ENCODE measurements at regions not wholly inside any gene's neighbourhood (a gene's known extent, or its start where the extent isn't known, plus 50 kb on each side); places are given as distances from the start of the nearest gene placed in this dataset.

DNA sequence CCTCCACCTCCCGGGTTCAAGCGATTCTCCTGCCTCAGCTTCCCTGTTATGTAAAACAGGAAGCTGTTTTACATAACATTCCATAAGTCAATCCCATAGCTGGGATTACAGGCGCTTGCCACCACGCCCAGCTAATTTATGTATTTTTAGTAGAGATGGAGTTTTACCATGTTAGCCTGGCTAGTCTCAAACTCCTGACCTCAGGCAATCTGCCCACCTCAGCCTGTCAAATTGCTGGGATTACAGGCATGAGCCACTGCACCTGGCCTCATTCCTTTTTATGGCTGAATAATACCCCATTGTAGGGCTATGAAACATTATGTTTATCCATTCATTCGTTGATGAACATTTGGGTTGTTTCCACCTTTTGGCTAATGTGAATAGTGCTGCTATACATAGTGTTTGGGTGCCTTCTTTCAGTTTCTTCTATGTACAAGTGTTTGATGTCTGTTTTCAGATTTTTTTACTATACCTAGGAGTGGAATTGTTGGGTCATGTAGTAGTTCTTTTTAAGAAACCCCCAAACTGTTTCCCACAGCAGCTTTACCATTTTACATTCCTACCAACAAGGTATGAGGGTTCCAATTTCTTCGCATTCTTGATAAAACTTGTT lies 138.7 kb upstream of the COL21A1 start:
- Mint-ChIP-seq H3K4me1 (peaks cover 5% of the 10 kb centered on the region), H3K9me3 (peaks cover 2% of the 10 kb centered on the region; the same call in 1 of the 3 replicates), H3K27ac (no peak overlapping the region; the same call in 1 of the 2 replicates), H3K4me3 (no peak overlapping the region), H3K36me3 (ENCODE audit: low read depth) (no peaks in the 10 kb centered on the region), H3K27me3 (ENCODE audit: insufficient read depth, low read depth, poor library complexity) (peaks cover 3% of the 10 kb centered on the region)
- TF ChIP-seq CREB1 (CRISPR knock-in tag; IDR thresholded peaks at IDR 0.05; ENCODE audit: low read depth) (no peak), EZH2 (IDR thresholded peaks at IDR 0.05; ENCODE audit: low read depth, unreplicated experiment) (no peak), POLR2AphosphoS5 (IDR thresholded peaks at IDR 0.05; ENCODE audit: low read depth) (no peak), ZNF331 (CRISPR knock-in tag; IDR thresholded peaks at IDR 0.05; ENCODE audit: low read depth) (no peak), STAT1 (IDR thresholded peaks at IDR 0.05; ENCODE audit: unreplicated experiment) (no peak), NANOG (IDR thresholded peaks at IDR 0.05; ENCODE audit: borderline replicate concordance) (no peak), ZNF114 (CRISPR knock-in tag; IDR thresholded peaks at IDR 0.05) (no peak), EZH2phosphoT487 (IDR thresholded peaks at IDR 0.05; ENCODE audit: unreplicated experiment) (no peak), JUNB (IDR thresholded peaks at IDR 0.05; ENCODE audit: unreplicated experiment) (no peak)
- TF ChIP-seq, protein P1, sequence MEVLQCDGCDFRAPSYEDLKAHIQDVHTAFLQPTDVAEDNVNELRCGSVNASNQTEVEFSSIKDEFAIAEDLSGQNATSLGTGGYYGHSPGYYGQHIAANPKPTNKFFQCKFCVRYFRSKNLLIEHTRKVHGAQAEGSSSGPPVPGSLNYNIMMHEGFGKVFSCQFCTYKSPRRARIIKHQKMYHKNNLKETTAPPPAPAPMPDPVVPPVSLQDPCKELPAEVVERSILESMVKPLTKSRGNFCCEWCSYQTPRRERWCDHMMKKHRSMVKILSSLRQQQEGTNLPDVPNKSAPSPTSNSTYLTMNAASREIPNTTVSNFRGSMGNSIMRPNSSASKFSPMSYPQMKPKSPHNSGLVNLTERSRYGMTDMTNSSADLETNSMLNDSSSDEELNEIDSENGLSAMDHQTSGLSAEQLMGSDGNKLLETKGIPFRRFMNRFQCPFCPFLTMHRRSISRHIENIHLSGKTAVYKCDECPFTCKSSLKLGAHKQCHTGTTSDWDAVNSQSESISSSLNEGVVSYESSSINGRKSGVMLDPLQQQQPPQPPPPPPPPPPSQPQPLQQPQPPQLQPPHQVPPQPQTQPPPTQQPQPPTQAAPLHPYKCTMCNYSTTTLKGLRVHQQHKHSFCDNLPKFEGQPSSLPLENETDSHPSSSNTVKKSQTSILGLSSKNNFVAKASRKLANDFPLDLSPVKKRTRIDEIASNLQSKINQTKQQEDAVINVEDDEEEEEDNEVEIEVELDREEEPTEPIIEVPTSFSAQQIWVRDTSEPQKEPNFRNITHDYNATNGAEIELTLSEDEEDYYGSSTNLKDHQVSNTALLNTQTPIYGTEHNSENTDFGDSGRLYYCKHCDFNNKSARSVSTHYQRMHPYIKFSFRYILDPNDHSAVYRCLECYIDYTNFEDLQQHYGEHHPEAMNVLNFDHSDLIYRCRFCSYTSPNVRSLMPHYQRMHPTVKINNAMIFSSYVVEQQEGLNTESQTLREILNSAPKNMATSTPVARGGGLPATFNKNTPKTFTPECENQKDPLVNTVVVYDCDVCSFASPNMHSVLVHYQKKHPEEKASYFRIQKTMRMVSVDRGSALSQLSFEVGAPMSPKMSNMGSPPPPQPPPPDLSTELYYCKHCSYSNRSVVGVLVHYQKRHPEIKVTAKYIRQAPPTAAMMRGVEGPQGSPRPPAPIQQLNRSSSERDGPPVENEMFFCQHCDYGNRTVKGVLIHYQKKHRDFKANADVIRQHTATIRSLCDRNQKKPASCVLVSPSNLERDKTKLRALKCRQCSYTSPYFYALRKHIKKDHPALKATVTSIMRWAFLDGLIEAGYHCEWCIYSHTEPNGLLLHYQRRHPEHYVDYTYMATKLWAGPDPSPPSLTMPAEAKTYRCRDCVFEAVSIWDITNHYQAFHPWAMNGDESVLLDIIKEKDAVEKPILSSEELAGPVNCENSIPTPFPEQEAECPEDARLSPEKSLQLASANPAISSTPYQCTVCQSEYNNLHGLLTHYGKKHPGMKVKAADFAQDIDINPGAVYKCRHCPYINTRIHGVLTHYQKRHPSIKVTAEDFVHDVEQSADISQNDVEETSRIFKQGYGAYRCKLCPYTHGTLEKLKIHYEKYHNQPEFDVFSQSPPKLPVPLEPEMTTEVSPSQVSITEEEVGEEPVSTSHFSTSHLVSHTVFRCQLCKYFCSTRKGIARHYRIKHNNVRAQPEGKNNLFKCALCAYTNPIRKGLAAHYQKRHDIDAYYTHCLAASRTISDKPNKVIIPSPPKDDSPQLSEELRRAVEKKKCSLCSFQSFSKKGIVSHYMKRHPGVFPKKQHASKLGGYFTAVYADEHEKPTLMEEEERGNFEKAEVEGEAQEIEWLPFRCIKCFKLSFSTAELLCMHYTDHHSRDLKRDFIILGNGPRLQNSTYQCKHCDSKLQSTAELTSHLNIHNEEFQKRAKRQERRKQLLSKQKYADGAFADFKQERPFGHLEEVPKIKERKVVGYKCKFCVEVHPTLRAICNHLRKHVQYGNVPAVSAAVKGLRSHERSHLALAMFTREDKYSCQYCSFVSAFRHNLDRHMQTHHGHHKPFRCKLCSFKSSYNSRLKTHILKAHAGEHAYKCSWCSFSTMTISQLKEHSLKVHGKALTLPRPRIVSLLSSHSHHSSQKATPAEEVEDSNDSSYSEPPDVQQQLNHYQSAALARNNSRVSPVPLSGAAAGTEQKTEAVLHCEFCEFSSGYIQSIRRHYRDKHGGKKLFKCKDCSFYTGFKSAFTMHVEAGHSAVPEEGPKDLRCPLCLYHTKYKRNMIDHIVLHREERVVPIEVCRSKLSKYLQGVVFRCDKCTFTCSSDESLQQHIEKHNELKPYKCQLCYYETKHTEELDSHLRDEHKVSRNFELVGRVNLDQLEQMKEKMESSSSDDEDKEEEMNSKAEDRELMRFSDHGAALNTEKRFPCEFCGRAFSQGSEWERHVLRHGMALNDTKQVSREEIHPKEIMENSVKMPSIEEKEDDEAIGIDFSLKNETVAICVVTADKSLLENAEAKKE (CRISPR knock-in tag; IDR thresholded peaks at IDR 0.05), result no peak
- TF ChIP-seq, protein P2, sequence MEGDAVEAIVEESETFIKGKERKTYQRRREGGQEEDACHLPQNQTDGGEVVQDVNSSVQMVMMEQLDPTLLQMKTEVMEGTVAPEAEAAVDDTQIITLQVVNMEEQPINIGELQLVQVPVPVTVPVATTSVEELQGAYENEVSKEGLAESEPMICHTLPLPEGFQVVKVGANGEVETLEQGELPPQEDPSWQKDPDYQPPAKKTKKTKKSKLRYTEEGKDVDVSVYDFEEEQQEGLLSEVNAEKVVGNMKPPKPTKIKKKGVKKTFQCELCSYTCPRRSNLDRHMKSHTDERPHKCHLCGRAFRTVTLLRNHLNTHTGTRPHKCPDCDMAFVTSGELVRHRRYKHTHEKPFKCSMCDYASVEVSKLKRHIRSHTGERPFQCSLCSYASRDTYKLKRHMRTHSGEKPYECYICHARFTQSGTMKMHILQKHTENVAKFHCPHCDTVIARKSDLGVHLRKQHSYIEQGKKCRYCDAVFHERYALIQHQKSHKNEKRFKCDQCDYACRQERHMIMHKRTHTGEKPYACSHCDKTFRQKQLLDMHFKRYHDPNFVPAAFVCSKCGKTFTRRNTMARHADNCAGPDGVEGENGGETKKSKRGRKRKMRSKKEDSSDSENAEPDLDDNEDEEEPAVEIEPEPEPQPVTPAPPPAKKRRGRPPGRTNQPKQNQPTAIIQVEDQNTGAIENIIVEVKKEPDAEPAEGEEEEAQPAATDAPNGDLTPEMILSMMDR (conservative IDR thresholded peaks at IDR 0.05; ENCODE audit: low read depth in 2 of 2), result no peak
- TF ChIP-seq, protein P3, sequence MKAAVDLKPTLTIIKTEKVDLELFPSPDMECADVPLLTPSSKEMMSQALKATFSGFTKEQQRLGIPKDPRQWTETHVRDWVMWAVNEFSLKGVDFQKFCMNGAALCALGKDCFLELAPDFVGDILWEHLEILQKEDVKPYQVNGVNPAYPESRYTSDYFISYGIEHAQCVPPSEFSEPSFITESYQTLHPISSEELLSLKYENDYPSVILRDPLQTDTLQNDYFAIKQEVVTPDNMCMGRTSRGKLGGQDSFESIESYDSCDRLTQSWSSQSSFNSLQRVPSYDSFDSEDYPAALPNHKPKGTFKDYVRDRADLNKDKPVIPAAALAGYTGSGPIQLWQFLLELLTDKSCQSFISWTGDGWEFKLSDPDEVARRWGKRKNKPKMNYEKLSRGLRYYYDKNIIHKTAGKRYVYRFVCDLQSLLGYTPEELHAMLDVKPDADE (IDR thresholded peaks at IDR 0.05), result no peak
- TF ChIP-seq, protein P4, sequence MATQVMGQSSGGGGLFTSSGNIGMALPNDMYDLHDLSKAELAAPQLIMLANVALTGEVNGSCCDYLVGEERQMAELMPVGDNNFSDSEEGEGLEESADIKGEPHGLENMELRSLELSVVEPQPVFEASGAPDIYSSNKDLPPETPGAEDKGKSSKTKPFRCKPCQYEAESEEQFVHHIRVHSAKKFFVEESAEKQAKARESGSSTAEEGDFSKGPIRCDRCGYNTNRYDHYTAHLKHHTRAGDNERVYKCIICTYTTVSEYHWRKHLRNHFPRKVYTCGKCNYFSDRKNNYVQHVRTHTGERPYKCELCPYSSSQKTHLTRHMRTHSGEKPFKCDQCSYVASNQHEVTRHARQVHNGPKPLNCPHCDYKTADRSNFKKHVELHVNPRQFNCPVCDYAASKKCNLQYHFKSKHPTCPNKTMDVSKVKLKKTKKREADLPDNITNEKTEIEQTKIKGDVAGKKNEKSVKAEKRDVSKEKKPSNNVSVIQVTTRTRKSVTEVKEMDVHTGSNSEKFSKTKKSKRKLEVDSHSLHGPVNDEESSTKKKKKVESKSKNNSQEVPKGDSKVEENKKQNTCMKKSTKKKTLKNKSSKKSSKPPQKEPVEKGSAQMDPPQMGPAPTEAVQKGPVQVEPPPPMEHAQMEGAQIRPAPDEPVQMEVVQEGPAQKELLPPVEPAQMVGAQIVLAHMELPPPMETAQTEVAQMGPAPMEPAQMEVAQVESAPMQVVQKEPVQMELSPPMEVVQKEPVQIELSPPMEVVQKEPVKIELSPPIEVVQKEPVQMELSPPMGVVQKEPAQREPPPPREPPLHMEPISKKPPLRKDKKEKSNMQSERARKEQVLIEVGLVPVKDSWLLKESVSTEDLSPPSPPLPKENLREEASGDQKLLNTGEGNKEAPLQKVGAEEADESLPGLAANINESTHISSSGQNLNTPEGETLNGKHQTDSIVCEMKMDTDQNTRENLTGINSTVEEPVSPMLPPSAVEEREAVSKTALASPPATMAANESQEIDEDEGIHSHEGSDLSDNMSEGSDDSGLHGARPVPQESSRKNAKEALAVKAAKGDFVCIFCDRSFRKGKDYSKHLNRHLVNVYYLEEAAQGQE (IDR thresholded peaks at IDR 0.05; ENCODE audit: unreplicated experiment), result no peak
- Histone ChIP-seq H3F3A (replicated peaks; ENCODE audit: low read depth) (no peaks in the 10 kb centered on the region), H4K20me1 (replicated peaks; ENCODE audit: insufficient read depth) (no peaks in the 10 kb centered on the region), H3K27me3 (ENCODE audit: insufficient read depth) (no peaks in the 10 kb centered on the region), H3K4me3 (no peak overlapping the region), H3K79me2 (replicated peaks; ENCODE audit: insufficient read depth) (no peaks in the 10 kb centered on the region), H3K36me3 (ENCODE audit: insufficient read depth) (no peaks in the 10 kb centered on the region), H3K9me2 (ENCODE audit: insufficient read depth) (0 out of 2 replicates have a peak, but pooled peaks cover 9% of the 10 kb centered on the region), H3K4me1 (ENCODE audit: insufficient read depth) (no peaks in the 10 kb centered on the region; the same call in 1 of the 2 replicates), H2AFZ (no peak overlapping the region), H3K4me2 (no peak overlapping the region), H3K27ac (ENCODE audit: low read depth) (no peak overlapping the region)
- no peak for ATAC-seq
- DNase-seq (ENCODE audit: low spot score), result no peak
